ENCODE measurements at regions not wholly inside any gene's neighbourhood (a gene's known extent, or its start where the extent isn't known, plus 50 kb on each side); places are given as distances from the start of the nearest gene placed in this dataset.

GRCh38 chrX:125219852-125220251, 99.8 kb upstream of the TEX13C start:
- no peak for ATAC-seq
- TF ChIP-seq ZFP3 (CRISPR knock-in tag; IDR thresholded peaks at IDR 0.05), result no peak
- TF ChIP-seq BACH2 (CRISPR knock-in tag; IDR thresholded peaks at IDR 0.05; ENCODE audit: borderline replicate concordance), result no peak
- TF ChIP-seq TOX (CRISPR knock-in tag; IDR thresholded peaks at IDR 0.05; ENCODE audit: borderline replicate concordance), result no peak
- no peak for TF ChIP-seq ZFP30 (CRISPR knock-in tag; IDR thresholded peaks at IDR 0.05)
- no peak for TF ChIP-seq RARB (CRISPR knock-in tag; IDR thresholded peaks at IDR 0.05)
- TF ChIP-seq CSRNP3 (CRISPR knock-in tag; IDR thresholded peaks at IDR 0.05), result no peak
- TF ChIP-seq GLIS3 (CRISPR knock-in tag; IDR thresholded peaks at IDR 0.05), result no peak
- no peak for TF ChIP-seq POU6F1 (CRISPR knock-in tag; IDR thresholded peaks at IDR 0.05; ENCODE audit: borderline replicate concordance, low read depth)
- no peak for TF ChIP-seq ZNF565 (CRISPR knock-in tag; conservative IDR thresholded peaks at IDR 0.05; ENCODE audit: low read depth)
- TF ChIP-seq ISL1 (CRISPR knock-in tag; IDR thresholded peaks at IDR 0.05), result no peak
- TF ChIP-seq CREB5 (CRISPR knock-in tag; IDR thresholded peaks at IDR 0.05; ENCODE audit: low read depth), result no peak
- no peak for TF ChIP-seq ZC3H10 (CRISPR knock-in tag; IDR thresholded peaks at IDR 0.05)
- no peak for TF ChIP-seq TCF4 (CRISPR knock-in tag; IDR thresholded peaks at IDR 0.05; ENCODE audit: borderline replicate concordance)
- TF ChIP-seq CSDC2 (CRISPR knock-in tag; IDR thresholded peaks at IDR 0.05), result no peak
- no peak for TF ChIP-seq ZNF8 (CRISPR knock-in tag; IDR thresholded peaks at IDR 0.05)
- TF ChIP-seq, protein P1, sequence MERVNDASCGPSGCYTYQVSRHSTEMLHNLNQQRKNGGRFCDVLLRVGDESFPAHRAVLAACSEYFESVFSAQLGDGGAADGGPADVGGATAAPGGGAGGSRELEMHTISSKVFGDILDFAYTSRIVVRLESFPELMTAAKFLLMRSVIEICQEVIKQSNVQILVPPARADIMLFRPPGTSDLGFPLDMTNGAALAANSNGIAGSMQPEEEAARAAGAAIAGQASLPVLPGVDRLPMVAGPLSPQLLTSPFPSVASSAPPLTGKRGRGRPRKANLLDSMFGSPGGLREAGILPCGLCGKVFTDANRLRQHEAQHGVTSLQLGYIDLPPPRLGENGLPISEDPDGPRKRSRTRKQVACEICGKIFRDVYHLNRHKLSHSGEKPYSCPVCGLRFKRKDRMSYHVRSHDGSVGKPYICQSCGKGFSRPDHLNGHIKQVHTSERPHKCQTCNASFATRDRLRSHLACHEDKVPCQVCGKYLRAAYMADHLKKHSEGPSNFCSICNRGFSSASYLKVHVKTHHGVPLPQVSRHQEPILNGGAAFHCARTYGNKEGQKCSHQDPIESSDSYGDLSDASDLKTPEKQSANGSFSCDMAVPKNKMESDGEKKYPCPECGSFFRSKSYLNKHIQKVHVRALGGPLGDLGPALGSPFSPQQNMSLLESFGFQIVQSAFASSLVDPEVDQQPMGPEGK (CRISPR knock-in tag; IDR thresholded peaks at IDR 0.05; ENCODE audit: borderline replicate concordance), result no peak
- TF ChIP-seq OSR1 (CRISPR knock-in tag; IDR thresholded peaks at IDR 0.05), result no peak
- no peak for TF ChIP-seq PPARA (CRISPR knock-in tag; IDR thresholded peaks at IDR 0.05; ENCODE audit: borderline replicate concordance)
- no peak for TF ChIP-seq SNAI2 (CRISPR knock-in tag; IDR thresholded peaks at IDR 0.05)
- TF ChIP-seq, protein P2, sequence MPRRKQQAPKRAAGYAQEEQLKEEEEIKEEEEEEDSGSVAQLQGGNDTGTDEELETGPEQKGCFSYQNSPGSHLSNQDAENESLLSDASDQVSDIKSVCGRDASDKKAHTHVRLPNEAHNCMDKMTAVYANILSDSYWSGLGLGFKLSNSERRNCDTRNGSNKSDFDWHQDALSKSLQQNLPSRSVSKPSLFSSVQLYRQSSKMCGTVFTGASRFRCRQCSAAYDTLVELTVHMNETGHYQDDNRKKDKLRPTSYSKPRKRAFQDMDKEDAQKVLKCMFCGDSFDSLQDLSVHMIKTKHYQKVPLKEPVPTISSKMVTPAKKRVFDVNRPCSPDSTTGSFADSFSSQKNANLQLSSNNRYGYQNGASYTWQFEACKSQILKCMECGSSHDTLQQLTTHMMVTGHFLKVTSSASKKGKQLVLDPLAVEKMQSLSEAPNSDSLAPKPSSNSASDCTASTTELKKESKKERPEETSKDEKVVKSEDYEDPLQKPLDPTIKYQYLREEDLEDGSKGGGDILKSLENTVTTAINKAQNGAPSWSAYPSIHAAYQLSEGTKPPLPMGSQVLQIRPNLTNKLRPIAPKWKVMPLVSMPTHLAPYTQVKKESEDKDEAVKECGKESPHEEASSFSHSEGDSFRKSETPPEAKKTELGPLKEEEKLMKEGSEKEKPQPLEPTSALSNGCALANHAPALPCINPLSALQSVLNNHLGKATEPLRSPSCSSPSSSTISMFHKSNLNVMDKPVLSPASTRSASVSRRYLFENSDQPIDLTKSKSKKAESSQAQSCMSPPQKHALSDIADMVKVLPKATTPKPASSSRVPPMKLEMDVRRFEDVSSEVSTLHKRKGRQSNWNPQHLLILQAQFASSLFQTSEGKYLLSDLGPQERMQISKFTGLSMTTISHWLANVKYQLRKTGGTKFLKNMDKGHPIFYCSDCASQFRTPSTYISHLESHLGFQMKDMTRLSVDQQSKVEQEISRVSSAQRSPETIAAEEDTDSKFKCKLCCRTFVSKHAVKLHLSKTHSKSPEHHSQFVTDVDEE (CRISPR knock-in tag; IDR thresholded peaks at IDR 0.05), result no peak

DNA sequence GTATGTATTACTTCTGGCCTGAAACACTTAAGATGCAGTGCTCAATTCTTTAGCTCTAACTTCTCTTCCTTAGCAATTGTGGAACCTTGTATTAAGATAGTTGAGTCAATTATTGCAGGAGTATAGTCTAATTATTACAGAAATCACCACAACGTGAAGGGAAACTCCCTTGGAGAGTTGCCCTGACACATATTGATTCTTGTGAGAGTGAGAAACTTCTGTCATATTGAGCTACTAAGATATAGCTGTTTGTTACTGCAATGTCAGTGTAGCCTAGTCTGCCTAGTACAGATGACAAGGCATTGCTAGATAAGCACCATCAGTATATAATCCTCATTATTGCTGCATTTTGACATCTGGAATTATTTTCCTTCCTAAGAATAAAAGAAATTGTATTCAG, 82.7 kb upstream of the TEX13C start:
- no peak for ATAC-seq
- TF ChIP-seq TOX (CRISPR knock-in tag; IDR thresholded peaks at IDR 0.05; ENCODE audit: borderline replicate concordance), result no peak
- TF ChIP-seq ESRRG (CRISPR knock-in tag; IDR thresholded peaks at IDR 0.05), result no peak
- TF ChIP-seq CREB5 (CRISPR knock-in tag; IDR thresholded peaks at IDR 0.05; ENCODE audit: low read depth), result no peak
- TF ChIP-seq ZC3H10 (CRISPR knock-in tag; IDR thresholded peaks at IDR 0.05), result no peak
- TF ChIP-seq ZFP3 (CRISPR knock-in tag; IDR thresholded peaks at IDR 0.05), result no peak
- no peak for TF ChIP-seq OSR1 (CRISPR knock-in tag; IDR thresholded peaks at IDR 0.05)
- no peak for TF ChIP-seq CSDC2 (CRISPR knock-in tag; IDR thresholded peaks at IDR 0.05)
- no peak for TF ChIP-seq RARB (CRISPR knock-in tag; IDR thresholded peaks at IDR 0.05)
- no peak for TF ChIP-seq ZNF70 (CRISPR knock-in tag; IDR thresholded peaks at IDR 0.05)
- TF ChIP-seq, protein P2 (CRISPR knock-in tag; IDR thresholded peaks at IDR 0.05), result no peak
- no peak for TF ChIP-seq TCF4 (CRISPR knock-in tag; IDR thresholded peaks at IDR 0.05; ENCODE audit: borderline replicate concordance)
- TF ChIP-seq ISL1 (CRISPR knock-in tag; IDR thresholded peaks at IDR 0.05), result no peak
- TF ChIP-seq GLIS3 (CRISPR knock-in tag; IDR thresholded peaks at IDR 0.05), result no peak
- no peak for TF ChIP-seq ZNF8 (CRISPR knock-in tag; IDR thresholded peaks at IDR 0.05)
- TF ChIP-seq SNAI2 (CRISPR knock-in tag; IDR thresholded peaks at IDR 0.05), result no peak
- no peak for TF ChIP-seq ARNTL (CRISPR knock-in tag; IDR thresholded peaks at IDR 0.05; ENCODE audit: borderline replicate concordance, low read depth)
- no peak for TF ChIP-seq PPARA (CRISPR knock-in tag; IDR thresholded peaks at IDR 0.05; ENCODE audit: borderline replicate concordance)
- TF ChIP-seq CSRNP3 (CRISPR knock-in tag; IDR thresholded peaks at IDR 0.05), result no peak

Data from SK-N-SH treated with all-trans-retinoic acid at 6 μM for 48 hours (cell line).